ENCODE measurements at regions not wholly inside any gene's neighbourhood (a gene's known extent, or its start where the extent isn't known, plus 50 kb on each side); places are given as distances from the start of the nearest gene placed in this dataset.

GRCh38 chr16:51884773-51885172 is 662.2 kb downstream of the TOX3 start:
- no peak for DNase-seq

GRCh38 chr16:51881731-51882130 is 665.2 kb downstream of the TOX3 start:
- no peak for DNase-seq

- no peak for DNase-seq
Observed at GRCh38 chr16:51880776-51881175, 666.2 kb downstream of the TOX3 start.

- DNase-seq = no peak
Observed at GRCh38 chr16:51877686-51878085, 669.3 kb downstream of the TOX3 start.

- no peak for DNase-seq
Observed at GRCh38 chr16:51876934-51877333, 670.0 kb downstream of the TOX3 start.

GRCh38 chr16:51876601-51876875 is 670.4 kb downstream of the TOX3 start:
- no peak for DNase-seq

GRCh38 chr16:51875834-51876600 is 670.9 kb downstream of the TOX3 start:
- no peak for DNase-seq

- DNase-seq = no peak
Observed at GRCh38 chr16:51872524-51872923, 674.4 kb downstream of the TOX3 start.

- DNase-seq = no peak
Observed at GRCh38 chr16:51870296-51870854, 676.6 kb downstream of the TOX3 start.

GRCh38 chr16:51869176-51869575 is 677.8 kb downstream of the TOX3 start:
- DNase-seq = no peak

GRCh38 chr16:51868631-51869030 is 678.3 kb downstream of the TOX3 start:
- DNase-seq = no peak

GRCh38 chr16:51867386-51868065 is 679.4 kb downstream of the TOX3 start:
- DNase-seq = no peak

GRCh38 chr16:51864575-51864974 is 682.4 kb downstream of the TOX3 start:
- no peak for DNase-seq

GRCh38 chr16:51854401-51854951 is 692.5 kb downstream of the TOX3 start:
- DNase-seq = no peak

GRCh38 chr16:51853586-51853985 is 693.4 kb downstream of the TOX3 start:
- DNase-seq = no peak

- DNase-seq = no peak
Observed at GRCh38 chr16:51852892-51853291, 694.1 kb downstream of the TOX3 start.

- no peak for DNase-seq
Observed at GRCh38 chr16:51851111-51851510, 695.8 kb downstream of the TOX3 start.

- no peak for DNase-seq
Observed at GRCh38 chr16:51849715-51850114, 697.2 kb downstream of the TOX3 start.

- DNase-seq = no peak
Observed at GRCh38 chr16:51845586-51846305, 694.7 kb upstream of the SALL1 start.

- no peak for DNase-seq
Observed at GRCh38 chr16:51839727-51840462, 688.8 kb upstream of the SALL1 start.

GRCh38 chr16:51834794-51835193 is 683.7 kb upstream of the SALL1 start:
- DNase-seq = no peak

GRCh38 chr16:51834133-51834532 is 683.1 kb upstream of the SALL1 start:
- DNase-seq = no peak
